ENCODE measurements at regions not wholly inside any gene's neighbourhood (a gene's known extent, or its start where the extent isn't known, plus 50 kb on each side); places are given as distances from the start of the nearest gene placed in this dataset.

DNA sequence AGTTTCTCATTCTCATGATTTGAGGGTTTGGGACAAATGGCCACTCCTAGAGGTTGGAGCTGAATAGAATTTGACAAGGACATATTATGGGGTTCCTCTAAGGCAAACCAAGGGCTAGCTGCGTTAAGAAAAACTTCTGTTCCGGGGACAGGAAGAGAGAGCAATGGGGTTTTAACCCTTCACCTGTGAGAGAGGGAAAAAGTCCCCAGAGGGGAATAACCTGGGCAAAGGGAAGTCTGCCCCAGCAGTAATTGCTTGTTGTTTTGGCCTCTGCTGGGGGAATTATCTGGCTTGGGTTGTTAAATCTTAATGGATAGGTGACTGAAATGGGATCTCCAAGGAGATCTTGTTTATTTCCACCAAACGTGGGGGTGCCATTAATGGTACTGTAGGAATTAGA, 110.1 kb upstream of the MOCS2 start:
- H3K9me3 ChIP-seq: no peaks in the 10 kb centered on the region
- H3K27me3 ChIP-seq: no peaks in the 10 kb centered on the region
- H3K4me3 ChIP-seq: no peak overlapping the region
- H3K36me3 ChIP-seq: no peaks in the 10 kb centered on the region
- H3K27ac ChIP-seq: no peak overlapping the region
- WGBS, 2 donors: 69 to 73% methylated on average over 3 of the region's 3 CpGs
- DNase-seq (no peak), ATAC-seq (ENCODE audit: low FRiP score in 2 of 2) (no peak)
- no peak for TF ChIP-seq POLR2A (IDR thresholded peaks at IDR 0.05)
- TF ChIP-seq EP300 (IDR thresholded peaks at IDR 0.05): no peak
- TF ChIP-seq POLR2AphosphoS5 (IDR thresholded peaks at IDR 0.05): no peak
- TF ChIP-seq, protein P1, sequence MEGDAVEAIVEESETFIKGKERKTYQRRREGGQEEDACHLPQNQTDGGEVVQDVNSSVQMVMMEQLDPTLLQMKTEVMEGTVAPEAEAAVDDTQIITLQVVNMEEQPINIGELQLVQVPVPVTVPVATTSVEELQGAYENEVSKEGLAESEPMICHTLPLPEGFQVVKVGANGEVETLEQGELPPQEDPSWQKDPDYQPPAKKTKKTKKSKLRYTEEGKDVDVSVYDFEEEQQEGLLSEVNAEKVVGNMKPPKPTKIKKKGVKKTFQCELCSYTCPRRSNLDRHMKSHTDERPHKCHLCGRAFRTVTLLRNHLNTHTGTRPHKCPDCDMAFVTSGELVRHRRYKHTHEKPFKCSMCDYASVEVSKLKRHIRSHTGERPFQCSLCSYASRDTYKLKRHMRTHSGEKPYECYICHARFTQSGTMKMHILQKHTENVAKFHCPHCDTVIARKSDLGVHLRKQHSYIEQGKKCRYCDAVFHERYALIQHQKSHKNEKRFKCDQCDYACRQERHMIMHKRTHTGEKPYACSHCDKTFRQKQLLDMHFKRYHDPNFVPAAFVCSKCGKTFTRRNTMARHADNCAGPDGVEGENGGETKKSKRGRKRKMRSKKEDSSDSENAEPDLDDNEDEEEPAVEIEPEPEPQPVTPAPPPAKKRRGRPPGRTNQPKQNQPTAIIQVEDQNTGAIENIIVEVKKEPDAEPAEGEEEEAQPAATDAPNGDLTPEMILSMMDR (IDR thresholded peaks at IDR 0.05): no peak
- H3K4me1 ChIP-seq: no peaks in the 10 kb centered on the region

GRCh38 chr5:53233645-53234405, 124.3 kb upstream of the MOCS2 start:
- TF ChIP-seq, protein P1 (IDR thresholded peaks at IDR 0.05): no peak
- no peak for TF ChIP-seq POLR2A (IDR thresholded peaks at IDR 0.05)
- no peaks in the 10 kb centered on the region for H3K27me3 ChIP-seq
- DNase-seq (no peak), ATAC-seq (ENCODE audit: low FRiP score in 2 of 2) (no peak)
- H3K4me3 ChIP-seq: no peak overlapping the region
- 91 to 96% methylated on average over 2 of the region's 2 CpGs for WGBS, 2 donors
- no peaks in the 10 kb centered on the region for H3K4me1 ChIP-seq
- H3K36me3 ChIP-seq: no peaks in the 10 kb centered on the region
- peaks cover 0 to 4% (median 0%) of the 10 kb centered on the region in 4 donors for H3K9me3 ChIP-seq
- H3K27ac ChIP-seq: no peak overlapping the region

GRCh38 chr5:53236683-53237082, 127.1 kb upstream of the MOCS2 start:
- ATAC-seq (ENCODE audit: low FRiP score in 2 of 2) (no peak), DNase-seq (no peak)
- Histone ChIP-seq H3K36me3 (no peaks in the 10 kb centered on the region), H3K4me1 (no peaks in the 10 kb centered on the region), H3K9me3 (no peaks in the 10 kb centered on the region), H3K4me3 (no peak overlapping the region), H3K27me3 (no peaks in the 10 kb centered on the region), H3K27ac (no peak overlapping the region)
- WGBS, 2 donors: 87 to 91% methylated on average over 3 of the region's 3 CpGs
- TF ChIP-seq POLR2A (IDR thresholded peaks at IDR 0.05) (no peak), EP300 (IDR thresholded peaks at IDR 0.05) (no peak), POLR2AphosphoS5 (IDR thresholded peaks at IDR 0.05) (no peak)
- TF ChIP-seq, protein P1 (IDR thresholded peaks at IDR 0.05): no peak

DNA sequence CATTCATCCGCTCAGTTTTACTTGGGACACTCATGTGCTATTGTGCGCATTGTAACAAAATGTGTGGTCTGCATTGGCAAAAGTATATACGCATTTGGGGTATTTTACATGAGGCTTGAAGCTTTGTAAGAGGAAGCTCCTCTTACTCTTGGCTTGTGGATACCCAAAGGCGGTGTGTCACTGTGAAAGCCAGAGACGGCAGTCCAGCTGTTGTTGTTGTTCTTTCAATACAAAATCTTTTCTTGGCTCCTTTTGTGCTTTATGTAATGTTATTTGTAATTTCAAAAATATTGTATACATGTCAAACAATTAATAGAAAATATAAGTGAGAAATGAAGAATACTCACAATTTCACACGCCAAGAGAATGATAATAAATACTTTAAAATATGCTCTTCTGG, 128.3 kb upstream of the MOCS2 start:
- DNase-seq: no peak
- Histone ChIP-seq H3K27ac (no peak overlapping the region), H3K27me3 (no peaks in the 10 kb centered on the region), H3K36me3 (no peaks in the 10 kb centered on the region), H3K4me3 (no peak overlapping the region), H3K4me1 (no peaks in the 10 kb centered on the region), H3K9me3 (no peaks in the 10 kb centered on the region)
- TF ChIP-seq EP300 (IDR thresholded peaks at IDR 0.05) (no peak), POLR2AphosphoS5 (IDR thresholded peaks at IDR 0.05) (no peak), POLR2A (IDR thresholded peaks at IDR 0.05) (no peak)
- TF ChIP-seq, protein P1 (IDR thresholded peaks at IDR 0.05): no peak
- WGBS, 2 donors: 93 to 97% methylated on average over 6 of the region's 6 CpGs
- no peak for ATAC-seq (ENCODE audit: low FRiP score in 2 of 2)
